GM19099 (cell line): ENCODE measurements at regions not wholly inside any gene's neighbourhood (a gene's known extent, or its start where the extent isn't known, plus 50 kb on each side); places are given as distances from the start of the nearest gene placed in this dataset.

Experiments
- POLR2A ChIP-seq: IDR thresholded peaks from 3 replicates; pipeline ENCODE4 v1.6.1; 2011; ENCODE audit warnings: low read depth; ENCODE audit not compliant: insufficient read length; ENCODE audit errors: extremely low read depth

- TF ChIP-seq POLR2A: no peak
Measured at GRCh38 chr13:40016953-40017660, 361.6 kb downstream of the COG6 start.

- no peak for TF ChIP-seq POLR2A
Measured at GRCh38 chr13:40017662-40018262, 362.3 kb downstream of the COG6 start.

GRCh38 chr13:40023595-40024203 is 368.2 kb downstream of the COG6 start:
- no peak for TF ChIP-seq POLR2A

DNA sequence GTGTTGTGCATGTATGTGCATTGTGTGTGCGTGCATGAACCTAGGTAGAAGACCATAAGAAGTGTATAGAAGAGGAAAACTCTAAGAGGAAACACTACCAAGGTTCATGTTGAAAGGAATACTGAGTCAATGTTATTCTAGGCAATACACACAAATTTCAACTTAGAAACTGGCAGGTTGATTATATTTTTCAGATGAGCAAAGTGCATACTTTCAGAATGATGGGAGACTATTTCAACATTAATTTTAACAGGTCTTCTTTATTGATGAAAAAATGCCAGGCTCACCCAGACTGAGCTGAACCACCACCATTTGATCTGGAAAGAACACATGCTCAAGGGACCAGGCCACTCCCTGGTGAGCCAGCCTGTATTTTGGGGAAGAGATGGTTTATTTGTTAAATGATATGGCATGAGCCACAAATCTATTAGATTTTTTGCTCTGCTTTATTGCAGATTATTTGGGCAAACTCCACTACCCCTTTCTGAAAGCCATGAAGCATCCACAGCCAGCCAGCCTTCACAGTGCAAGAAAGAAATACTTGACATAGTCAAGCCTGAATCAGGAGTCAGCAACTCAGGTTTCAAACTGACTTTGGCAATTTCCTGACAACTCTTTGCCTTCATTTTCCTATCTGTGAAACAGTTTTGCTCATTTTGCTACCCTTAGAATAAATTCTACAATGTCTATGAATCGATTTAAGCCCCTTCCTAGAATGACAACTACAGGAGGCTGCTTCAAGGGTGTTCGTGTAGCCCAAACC is 368.9 kb downstream of the COG6 start:
- TF ChIP-seq POLR2A: no peak

DNA sequence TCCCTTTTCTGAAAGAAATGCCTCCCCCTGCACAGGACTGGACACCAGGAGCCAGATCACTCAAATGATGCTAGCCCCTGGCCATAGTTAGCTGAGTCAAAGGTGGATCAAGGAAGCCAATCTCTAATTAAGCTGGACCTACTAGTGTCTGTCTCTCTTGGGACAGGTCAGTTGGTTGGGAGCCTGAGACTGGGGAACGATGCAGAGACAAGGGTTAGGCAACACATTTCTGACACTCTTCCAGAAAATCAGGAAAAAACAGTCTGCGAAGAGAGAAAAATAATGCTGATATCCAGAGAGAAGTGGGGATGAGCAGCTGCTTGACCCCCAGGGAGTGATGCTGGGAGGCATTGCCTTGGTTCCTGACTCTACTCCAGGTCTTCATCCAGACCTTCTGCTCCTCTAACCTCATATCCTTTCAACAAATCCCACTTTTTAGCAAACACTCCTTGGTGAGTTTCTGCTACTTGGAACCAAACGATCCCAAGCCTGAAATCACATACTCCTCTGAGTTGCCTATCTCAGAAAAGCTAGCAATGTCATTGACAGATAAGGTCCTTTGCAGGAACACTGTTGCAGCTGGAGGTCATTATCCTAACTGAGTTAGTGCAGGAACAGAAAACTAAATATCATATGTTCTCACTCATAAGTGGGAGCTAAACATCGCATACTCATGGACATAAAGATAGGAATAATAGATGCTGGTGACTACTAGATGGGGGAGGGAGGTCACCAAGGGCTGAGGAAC is 369.7 kb downstream of the COG6 start:
- TF ChIP-seq POLR2A: no peak

GRCh38 chr13:40026174-40026585 is 370.7 kb downstream of the COG6 start:
- TF ChIP-seq POLR2A: no peak

- no peak for TF ChIP-seq POLR2A
Measured at GRCh38 chr13:40026741-40027140, 371.3 kb downstream of the COG6 start.

DNA sequence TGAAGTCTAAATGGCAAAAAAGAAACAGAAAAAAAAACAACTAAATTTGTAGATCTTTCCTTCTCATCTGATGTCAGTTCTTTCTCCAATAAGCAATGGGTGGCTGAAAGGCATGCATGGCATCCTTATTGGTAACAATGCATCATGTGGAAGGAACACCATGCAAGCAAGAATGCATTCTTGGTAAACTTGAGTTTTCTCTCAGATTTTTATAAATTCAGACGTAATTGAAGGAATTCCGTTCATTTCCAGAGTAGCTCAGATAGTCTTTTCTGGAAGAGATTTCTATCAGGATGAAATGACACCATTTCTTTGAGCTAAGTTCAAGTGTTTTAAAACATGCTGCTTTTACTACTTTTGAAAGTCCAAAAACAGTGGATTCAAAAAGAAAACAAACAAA is 373.0 kb downstream of the COG6 start:
- TF ChIP-seq POLR2A: no peak

DNA sequence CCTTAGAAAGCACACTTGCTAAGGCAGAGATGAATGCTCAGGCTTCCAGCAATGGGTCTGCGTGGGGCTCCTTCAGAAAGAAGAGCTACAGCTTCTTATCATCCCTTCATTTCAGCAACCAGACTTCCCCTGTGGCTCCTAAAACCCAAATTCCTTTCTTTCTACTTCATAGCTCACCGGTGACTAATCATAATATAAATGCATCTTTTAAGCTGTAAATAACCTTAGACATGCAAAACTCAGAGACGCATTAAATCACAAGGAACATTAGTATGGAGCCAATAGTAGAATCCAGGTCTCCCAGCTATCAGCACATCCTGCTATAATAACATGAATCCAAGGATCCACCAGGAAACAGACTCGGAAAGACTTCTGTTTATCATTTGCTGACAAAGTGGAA is 375.6 kb downstream of the COG6 start:
- no peak for TF ChIP-seq POLR2A

DNA sequence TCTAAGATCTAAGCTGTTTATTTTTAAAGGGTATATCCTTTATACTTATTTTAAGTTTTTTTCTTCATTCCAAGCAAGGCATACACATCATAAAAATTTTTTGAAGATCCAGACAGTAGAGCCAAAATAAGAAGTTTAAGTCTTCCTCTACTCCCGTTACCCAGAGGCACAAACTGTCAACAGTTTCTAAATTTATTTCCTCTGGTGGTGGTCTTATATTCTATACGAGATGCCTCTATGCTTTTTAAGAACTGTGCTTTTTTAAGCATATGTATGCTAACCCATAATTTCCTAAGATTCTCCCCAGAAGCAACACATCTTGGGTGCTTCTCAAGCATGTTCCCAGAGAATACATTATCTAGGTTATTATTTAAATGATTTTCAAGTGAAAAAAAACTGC is 383.6 kb downstream of the COG6 start:
- TF ChIP-seq POLR2A: no peak

- TF ChIP-seq POLR2A: no peak
Measured at GRCh38 chr13:40042991-40043390, 387.5 kb downstream of the COG6 start.

DNA sequence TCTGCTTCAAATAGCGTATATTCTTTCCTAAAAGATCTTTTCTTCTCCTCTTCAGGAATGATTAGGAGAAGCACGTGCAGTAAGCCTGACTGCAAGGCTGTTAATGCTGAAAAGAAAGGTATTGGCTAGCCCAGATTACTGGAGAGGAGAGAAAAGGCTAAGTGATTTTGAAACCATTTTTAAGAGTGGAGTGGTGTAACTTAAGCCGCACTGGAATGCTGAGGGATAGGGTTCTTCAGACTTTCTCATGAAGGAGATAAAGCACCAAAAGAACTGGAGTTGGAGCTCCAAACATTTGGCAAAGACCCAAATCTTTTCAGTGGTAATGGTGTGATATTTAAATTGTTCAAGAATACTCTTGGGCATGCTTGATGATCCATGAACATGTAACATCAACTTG is 388.3 kb downstream of the COG6 start:
- TF ChIP-seq POLR2A: no peak

GRCh38 chr13:40047322-40047771 is 391.9 kb downstream of the COG6 start:
- no peak for TF ChIP-seq POLR2A

DNA sequence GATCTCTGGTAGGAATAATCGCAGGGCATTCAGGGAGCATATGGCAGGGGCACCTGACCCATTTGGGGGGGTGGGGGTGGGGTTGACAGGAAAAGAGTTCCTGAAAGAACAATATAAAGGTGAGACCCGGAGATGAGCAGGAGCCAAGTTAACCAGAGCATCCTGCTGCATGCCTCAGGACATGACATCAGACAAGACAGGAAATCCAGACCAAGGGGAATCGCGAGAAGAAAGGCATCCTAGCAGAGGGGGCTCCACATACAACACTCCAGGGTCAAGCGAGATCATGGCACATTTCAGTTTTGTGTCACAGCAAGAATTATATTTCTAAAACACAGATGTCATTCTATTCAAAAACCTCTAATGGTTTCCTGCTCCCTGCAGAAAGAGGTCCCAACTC is 393.1 kb downstream of the COG6 start:
- TF ChIP-seq POLR2A: no peak

DNA sequence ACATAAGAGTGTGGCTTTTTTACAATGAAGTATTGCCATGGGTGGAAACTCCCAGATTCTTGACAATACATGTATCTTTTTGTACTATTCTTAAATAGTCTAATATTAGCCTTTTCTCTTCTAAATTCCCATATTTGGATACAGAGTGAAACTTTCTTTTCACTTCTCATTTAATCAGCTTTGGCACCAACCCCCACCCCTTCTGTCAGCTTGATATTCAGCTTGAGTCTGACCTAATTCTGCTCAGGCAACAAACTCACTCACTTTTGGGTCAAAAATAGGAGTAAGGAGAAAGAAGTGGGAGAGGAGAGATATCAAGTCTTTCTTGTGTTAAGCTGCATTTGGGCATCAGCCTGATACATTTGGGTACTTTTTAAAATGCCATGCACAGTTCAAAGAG is 397.5 kb downstream of the COG6 start:
- no peak for TF ChIP-seq POLR2A
